HG03354 (cell line): ENCODE measurements at regions not wholly inside any gene's neighbourhood (a gene's known extent, or its start where the extent isn't known, plus 50 kb on each side); places are given as distances from the start of the nearest gene placed in this dataset.
"Not testable (repeated sequence)": the region's sequence is repeated elsewhere in the genome, so short reads cannot be mapped to it uniquely, and the experiment has no call there.

Experiments used
- ATAC-seq: cut with Tn5 transposase; IDR thresholded peaks from one replicate; pipeline ENCODE4 v1.9.1; 2021; ENCODE audit warnings: mild to moderate bottlenecking; ENCODE audit not compliant: unreplicated experiment, poor library complexity, severe bottlenecking

DNA sequence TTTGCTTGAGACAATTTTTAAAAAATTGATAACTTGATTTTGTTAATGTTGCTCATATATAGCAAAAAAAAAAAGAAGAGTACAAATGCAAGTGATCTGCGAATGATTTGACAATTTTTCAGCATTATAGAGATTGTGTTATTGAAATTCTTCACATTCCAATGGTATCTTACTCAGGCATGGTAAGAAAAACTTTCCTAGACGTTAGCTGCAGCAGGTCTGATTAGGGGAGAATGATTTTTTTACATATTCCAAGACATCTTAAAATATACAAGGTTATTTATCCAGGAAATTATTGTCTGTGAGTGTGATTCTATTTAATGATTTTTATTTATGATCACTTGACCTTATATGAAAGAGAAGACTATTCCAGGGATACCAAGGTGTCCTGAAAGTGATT, 361.9 kb downstream of the MAT2B start:
- ATAC-seq, result no peak

DNA sequence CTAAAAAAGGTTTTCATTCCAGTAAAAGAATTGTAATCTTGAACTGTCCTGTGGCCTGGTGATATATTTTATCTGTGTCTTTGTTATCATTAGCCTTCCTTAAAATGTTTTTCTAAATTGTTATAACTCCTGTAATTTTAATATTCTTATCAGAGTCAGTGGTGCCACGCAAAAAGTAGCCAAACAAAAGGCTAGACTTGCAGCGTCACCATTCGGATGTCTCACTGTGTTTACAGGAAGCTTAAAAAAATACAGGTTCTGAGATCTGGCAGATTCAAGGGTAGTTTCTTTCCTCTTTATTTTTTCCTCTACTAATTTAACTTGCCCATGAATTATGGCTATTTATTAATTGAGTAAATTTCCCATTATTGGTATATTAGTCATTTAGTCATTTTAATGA, 362.3 kb downstream of the MAT2B start:
- ATAC-seq, result no peak

DNA sequence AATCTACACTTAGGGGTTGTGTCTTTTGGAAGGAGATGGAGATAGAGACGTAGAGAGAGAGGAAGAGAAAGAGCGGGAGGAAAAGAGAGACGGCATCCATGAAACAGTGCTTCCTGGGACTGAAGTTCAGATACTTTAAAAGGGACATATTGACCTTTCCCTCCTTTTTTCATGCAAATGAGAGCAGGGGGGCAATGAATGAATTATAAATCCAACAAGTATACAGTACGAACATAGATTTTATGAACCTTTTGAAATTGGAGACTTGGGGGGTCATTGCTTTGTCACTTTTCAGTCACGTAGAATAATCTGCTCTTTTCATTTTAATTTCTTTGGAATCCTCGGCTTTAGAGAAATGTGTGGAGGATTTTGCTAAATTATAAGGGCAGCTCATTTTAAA, 364.2 kb downstream of the MAT2B start:
- ATAC-seq, result no peak

- no peak for ATAC-seq
These were observed 365.0 kb downstream of the MAT2B start for GRCh38 chr5:163870441-163870840.

DNA sequence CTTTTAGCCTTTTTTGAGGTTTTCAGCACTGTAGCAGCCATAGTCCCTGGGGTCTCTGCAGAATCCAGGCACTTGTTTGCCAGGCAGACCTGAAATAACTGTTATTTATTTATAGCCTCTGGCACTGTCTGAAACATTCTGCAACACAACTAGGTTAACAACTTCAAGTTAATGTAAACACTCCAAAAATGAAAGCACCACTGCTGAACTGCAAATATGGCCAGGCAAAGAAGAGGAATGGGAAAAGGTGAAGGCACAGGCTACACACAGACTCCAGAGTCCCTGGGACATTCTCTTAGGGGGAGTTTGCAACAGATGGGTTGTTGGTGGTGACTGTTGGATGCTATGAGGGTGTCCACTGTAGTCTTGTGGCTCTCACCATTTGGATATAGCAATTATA, 369.0 kb downstream of the MAT2B start:
- ATAC-seq, result no peak

- not testable (repeated sequence) for ATAC-seq
These were observed 369.5 kb downstream of the MAT2B start for GRCh38 chr5:163874912-163875311.

- ATAC-seq, result no peak
These were observed 372.4 kb downstream of the MAT2B start for GRCh38 chr5:163877865-163878264.

- ATAC-seq, result no peak
These were observed 373.1 kb downstream of the MAT2B start for GRCh38 chr5:163878490-163878889.

- no peak for ATAC-seq
These were observed 374.9 kb downstream of the MAT2B start for GRCh38 chr5:163880302-163880701.

DNA sequence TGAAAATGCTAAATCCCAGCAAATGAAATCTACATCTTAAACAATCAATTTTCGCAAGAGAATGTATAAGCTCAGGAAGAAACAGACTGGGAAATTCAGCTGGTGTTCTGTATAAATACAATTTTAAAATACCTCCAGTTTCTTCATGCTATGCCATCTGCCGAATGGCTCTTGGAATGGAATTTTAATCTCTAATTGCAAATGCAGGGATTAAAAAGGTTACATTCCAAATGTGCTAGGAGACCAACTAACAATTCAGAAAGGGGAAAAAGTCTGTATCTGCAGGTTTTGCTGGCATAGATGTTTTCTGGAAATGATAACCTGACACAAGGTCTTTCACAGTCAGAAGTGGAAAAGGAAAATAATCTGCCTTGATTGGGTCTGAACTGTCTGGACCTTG, 379.7 kb downstream of the MAT2B start:
- no peak for ATAC-seq

DNA sequence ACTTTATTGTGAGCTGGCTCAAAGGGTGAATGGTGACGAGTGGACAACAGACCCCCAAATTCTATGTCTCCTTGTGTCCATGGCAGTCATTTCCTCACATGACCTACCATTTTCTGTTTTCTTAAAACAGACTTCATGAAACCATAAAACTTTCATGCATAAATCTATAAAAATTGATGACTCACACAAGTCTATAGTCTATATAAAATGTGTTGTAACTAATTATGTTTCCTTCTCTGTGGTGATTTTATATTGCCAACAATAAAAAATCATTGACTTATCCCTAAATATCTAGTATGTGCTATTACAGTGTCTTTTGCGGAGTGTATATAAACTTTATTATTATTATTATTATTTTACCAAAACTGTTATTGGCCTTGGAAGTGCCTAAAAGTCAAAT, 382.4 kb downstream of the MAT2B start:
- ATAC-seq, result no peak

DNA sequence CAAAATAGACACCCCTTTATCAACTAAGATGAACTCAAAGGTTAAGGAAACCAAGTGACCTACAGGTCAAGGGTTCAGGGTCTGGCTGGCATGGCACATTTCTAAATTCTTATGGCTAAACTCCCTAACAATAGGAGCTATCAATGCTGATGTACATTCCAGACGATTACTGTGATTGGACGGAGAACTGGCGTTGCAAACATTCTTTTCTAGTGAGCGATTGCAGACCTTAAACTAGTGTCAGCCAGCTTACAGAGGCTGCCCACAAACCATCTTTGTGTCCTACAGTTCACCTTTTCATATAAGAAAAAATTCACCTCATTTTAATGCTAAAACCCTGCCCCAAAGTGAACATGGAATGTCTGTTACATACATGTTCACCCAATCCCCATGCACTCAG, 382.9 kb downstream of the MAT2B start:
- ATAC-seq, result no peak

- no peak for ATAC-seq
These were observed 383.9 kb downstream of the MAT2B start for GRCh38 chr5:163889369-163889768.

DNA sequence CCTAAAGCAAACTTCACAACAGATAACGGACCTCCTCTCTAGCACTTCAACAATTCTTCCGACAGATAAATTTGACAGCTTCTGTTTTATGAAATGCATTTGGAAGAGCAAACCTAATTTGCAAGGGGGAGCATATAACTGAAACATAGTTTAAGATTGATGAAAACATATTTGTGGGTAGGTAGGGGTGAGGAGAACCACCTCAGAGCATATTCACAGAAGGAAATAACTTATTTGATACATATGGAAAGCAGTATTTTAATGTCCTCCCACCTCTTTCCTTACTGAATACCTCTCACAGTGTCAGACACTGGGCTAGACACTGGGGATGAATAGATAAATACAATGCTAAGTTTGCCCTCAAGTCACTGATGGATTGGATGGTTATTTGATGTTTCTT, 384.8 kb downstream of the MAT2B start:
- ATAC-seq, result no peak

GRCh38 chr5:163893281-163893680, 387.9 kb downstream of the MAT2B start:
- ATAC-seq, result no peak

DNA sequence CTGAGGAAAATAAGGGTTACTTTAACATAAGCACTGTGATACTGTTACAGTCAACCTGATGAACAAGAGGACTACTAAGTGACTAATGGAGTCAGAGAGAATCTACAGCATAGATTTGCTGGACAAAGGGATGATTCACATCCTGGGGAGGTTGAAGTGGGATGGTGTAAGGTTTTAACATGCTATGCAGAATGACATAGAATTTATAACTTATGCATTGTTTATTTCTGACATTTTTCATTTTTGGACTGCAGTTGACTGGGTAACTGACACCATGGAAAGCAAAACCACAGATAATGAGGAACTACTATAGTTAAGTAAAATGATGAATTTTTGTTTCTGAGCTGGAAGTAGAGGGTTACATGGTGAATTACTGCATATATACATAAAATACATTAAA, 389.2 kb downstream of the MAT2B start:
- ATAC-seq, result no peak

- no peak for ATAC-seq
These were observed 393.5 kb downstream of the MAT2B start for GRCh38 chr5:163898873-163899272.

DNA sequence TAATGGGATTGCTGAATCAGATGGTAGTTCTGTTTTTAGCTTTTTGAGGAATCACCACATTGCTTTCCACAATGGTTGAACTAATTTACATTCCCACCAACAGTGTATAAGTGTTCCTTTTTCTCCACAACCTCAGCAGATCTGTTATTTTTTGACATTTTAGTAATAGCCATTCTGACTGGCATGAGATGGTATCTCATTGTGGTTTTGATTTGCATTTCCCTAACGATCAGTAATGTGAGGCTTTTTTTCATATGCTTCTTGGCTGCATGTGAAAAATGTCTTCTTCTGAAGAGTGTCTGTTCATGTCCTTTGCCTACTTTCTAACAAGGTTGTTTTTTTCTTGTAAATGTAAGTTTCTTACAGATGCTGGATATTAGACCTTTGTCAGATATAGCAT, 402.4 kb downstream of the MAT2B start:
- ATAC-seq, result peak; percentile 70

- peak; percentile 44 for ATAC-seq
These were observed 402.8 kb downstream of the MAT2B start for GRCh38 chr5:163908253-163908652.

- no peak for ATAC-seq
These were observed 404.8 kb downstream of the MAT2B start for GRCh38 chr5:163910226-163910625.

- no peak for ATAC-seq
These were observed 406.6 kb downstream of the MAT2B start for GRCh38 chr5:163912046-163912445.

DNA sequence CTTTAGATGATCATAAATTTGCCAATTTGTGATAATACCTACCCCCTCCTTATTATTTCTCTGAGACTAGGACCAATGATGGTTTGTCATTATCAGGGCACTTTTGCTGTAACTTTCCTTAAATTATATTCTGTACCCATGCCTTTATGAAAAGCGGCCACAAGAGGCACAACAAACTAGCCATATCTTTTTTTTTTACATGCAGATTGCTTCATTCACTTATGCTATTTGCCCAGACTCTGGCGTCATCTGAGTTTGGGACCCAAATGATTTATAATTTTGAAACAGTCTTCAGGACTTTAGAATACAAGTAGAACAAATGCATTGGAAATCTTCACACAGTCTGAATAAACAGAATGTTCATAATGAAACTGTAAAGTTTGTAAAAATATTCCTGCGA, 408.1 kb downstream of the MAT2B start:
- ATAC-seq, result no peak

- peak; percentile 70 for ATAC-seq
These were observed 409.5 kb downstream of the MAT2B start for GRCh38 chr5:163914910-163915309.
